GM19467 (cell line): ENCODE measurements at regions not wholly inside any gene's neighbourhood (a gene's known extent, or its start where the extent isn't known, plus 50 kb on each side); places are given as distances from the start of the nearest gene placed in this dataset.

Experiments
- ATAC-seq: cut with Tn5 transposase; IDR thresholded peaks from one replicate; pipeline ENCODE4 v1.9.1; 2021; ENCODE audit warnings: mild to moderate bottlenecking, moderate library complexity; ENCODE audit not compliant: unreplicated experiment

DNA sequence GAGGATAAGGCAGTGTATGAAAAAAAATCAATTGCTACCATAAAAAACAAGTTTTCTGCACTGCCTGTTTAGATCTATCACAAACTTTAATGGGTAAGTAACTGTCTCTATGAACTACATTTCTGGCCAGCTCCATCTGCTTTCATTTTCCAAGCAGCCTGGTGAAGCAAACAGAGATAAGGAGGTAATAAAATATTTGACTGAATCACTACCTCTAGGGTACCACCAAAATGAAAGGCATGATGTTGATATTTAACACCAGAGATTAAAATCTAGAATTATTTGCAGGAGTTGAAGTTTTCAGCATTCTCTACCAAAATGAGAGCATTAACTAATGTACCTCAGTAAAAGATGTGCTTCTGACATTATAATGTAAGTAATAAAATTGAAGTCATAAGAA is 863.5 kb upstream of the MGAT4C start:
- ATAC-seq: no peak

DNA sequence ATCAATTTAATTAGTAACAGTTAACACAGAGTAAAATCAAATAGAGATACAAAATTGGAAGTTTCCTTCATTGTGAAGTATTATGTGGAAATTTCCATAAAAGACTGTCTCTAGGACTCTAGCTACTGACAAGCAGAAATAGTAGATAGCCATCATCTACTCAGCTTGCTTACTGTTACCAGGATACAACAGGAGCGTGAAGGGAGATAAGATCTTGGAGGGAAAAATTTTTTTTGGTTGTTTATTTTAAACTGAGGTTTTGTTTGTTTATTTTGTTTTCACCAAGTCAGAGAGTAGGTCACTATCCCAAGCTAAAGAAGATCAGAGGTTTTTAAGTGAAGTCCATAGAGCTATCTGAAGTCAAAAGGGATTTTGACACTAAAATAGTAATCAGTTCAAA is 861.3 kb upstream of the MGAT4C start:
- no peak for ATAC-seq

DNA sequence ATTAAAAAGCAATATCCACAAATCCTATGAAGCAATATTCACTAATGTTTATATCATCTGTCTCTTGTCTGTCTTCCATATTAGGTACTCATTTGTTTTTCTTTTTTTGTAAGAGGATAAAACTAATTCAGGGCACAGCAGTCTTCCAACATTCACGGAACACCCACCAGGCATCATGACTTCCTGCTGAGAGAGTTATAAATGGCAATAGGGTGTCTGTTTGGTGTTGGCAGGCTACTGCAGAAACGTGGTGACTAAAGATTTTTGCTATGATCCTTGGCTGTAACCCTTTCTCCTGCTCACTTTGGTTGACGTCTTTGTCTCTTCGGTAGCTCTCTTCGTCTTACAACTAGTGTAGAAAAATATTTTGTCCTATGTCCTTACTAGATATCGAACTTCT is 860.6 kb upstream of the MGAT4C start:
- no peak for ATAC-seq

DNA sequence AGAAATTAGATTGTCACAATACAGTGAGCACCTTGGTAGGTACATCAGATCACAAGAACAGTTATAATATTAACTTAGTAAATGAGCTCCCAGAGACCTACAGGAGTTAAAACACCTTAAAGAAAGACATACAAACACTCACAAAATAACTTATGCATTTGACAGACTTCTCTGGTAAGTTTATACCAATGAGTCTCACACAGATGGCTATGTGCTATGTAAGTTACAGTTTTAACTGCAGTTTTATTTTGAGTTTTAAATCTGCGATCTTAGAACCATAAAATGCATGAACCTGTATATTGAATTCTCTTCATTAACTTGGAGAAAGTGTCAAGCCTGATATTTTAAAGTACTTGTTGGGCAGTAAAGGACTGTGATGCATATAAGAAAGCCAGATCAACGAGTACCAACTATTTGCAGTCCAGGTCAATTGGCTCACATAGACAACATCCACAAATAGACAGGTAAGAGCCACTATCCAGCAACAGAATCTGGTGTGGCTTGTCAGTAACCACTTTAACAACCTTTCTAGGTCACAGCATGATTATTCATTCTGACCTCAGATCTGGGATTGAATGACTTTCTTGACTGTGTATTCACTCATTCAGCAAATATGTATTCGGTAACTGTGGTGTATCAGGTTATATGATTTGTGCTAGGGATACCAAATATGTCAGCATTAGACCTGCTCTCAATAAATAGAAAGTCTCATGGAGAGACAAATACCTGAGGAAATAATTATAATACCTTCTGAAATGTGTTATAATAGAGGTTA is 856.6 kb upstream of the MGAT4C start:
- ATAC-seq: no peak

DNA sequence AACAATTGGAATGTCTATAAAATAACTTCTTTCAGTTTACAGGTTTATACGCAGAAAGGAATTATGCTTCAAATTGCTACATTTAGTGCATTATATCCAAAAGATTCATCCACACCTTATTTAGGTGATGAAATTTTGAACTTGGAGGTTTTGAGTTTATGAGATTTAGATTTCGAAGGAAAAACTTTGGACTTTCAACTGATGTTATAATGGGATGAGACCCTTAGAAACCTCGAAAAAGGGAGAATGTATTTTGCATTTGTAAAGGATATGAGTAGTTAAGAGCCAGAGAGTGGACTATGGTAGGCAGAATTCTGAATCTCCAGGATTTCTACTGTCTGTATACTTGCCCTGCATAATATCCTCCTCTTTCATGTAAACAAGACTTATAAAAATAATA is 851.6 kb upstream of the MGAT4C start:
- ATAC-seq: no peak

DNA sequence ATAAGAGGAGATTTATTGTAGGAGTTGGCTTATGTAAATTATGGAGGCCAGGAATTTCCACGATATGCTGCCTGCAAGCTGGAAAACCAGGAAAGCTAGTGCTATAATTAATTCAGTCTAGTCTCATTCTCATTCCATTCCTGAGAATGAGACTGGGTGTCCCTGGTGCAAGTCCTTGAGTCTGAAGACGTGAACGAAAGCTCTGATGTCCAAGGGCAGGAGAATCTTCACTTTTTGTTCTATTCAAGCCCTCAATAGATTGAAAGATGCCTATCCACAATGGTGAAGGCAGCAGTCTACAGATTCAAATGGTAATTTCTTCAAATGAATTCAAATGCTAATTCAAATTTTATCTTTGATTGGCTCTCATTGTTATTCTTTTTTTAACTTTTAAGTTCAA is 851.1 kb upstream of the MGAT4C start:
- no peak for ATAC-seq

DNA sequence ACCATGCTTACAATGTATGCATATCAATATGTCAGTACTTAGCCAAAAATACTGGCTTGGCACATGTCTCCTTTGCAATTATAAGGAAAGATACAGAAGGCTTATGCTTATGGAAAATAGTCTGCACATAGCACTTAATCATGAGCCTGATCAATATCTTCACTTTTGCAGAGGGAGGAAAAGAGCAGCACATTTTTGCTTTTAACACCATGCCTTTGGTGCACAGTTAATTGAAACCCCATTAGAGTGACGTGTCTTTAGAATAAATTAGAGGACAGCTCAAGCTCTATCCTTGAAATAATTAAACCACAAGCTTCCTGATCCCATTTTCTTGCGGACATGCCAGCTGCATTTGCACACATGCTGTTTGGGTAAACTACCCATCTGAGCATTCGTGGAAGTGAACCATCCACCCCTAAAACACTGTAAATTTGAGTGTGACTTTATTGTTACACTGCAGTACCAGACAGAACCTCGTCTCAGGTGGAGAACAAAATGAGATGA is 839.9 kb upstream of the MGAT4C start:
- no peak for ATAC-seq

DNA sequence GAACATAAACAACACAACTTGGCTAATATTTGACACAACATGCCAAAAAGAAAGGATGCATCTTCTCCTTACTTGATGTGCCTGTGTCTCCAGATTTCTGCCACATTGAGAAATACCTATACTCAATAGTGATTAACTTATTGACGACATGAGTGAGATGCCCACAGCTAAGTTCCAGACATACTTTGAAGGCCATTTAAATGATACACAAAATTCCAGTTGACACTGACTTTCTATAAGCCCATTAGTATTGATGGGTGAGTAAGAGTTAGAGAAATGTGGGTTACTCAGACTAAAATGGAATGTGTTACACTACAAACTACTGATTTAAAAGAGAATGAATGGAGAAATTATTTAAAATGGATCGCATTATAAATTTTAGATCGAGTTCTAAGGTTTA is 838.2 kb upstream of the MGAT4C start:
- ATAC-seq: no peak

DNA sequence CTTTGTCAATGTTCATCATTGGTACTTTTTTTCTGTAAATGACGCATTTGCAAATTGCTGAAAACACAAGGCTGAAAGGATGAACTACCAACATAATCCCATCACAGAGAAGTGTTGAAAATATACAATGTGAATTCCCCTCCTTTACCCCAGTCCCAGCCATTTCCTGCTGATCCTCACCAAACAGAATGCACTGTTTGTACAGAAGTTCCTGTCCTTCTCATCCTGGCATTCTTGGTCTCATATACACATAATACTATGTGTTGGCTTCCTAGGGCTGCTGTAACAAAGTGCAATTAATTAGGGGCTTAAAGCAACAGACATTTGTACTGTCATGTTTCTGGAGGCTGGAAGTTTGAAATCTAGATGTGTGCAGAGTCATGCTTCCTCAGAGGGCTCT is 836.2 kb upstream of the MGAT4C start:
- no peak for ATAC-seq

DNA sequence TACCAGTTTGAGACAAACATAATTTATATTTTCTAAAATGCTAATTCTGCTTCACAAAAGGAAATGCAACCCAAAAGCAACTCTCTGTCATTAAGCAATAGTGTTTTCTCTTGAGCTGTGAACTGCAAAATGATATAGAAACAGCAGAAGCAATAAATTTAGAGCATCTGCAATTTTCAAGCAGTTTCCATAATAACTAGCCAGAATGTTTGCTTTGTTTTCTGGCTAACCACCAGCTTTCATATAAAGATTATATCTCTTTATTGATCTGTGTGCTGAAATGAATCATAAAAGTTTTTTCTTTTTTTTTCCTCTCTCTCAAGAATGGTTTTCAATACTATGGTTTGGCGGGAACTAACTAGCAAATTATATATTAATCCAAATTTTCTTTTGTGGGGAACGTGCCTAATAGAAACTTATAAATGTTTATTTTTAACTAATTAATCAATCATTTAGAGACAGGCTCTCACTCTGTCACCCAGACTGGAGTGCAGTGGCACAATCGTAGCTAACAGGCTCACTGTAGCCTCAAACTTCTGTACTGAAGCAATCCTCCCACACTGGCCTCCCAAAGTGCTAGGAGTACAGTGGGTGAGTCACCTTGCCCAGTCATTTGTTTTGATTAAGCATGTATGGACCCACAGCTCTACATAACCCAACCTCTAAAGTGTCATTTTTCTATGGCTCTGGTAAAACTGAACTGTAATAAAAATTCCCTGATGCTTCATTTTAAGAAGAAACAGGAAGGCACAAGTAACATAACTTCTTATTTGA is 830.1 kb upstream of the MGAT4C start:
- no peak for ATAC-seq

DNA sequence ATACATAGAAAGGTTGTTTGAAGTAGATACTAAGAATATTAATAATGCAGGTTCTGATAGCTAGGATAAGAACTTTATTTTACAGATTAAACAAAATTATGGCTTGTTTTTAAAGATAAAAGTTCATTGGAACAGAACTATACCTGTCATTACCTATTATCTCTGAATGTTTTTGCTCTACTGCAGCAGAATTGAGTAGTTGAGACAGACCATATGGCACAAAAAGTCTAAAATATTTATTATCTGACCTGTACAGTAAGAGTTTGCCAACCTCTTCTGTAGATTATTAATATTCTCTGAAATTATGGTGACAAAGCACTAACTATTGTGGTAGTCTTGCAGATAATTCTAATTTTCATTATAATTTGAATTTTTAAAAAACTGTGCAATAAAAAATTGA is 829.1 kb upstream of the MGAT4C start:
- ATAC-seq: no peak

DNA sequence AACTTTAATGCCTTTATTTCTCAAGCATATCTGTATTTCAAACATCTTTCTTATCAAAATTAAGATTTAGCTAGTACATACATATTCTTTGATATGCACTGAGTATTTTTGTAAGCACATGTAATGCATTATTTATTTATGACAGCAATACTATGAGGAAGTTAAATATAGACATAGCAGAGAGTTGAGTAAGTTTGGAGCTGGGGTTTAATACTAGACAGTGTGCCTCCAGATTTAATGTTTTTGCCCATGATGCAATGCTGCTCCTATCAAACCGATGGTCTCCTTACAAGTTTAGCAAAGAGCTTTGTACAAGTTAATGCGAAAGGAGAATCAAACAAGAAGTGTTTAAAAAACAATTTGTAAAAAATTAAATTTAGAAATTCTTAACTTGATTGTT is 826.6 kb upstream of the MGAT4C start:
- no peak for ATAC-seq

DNA sequence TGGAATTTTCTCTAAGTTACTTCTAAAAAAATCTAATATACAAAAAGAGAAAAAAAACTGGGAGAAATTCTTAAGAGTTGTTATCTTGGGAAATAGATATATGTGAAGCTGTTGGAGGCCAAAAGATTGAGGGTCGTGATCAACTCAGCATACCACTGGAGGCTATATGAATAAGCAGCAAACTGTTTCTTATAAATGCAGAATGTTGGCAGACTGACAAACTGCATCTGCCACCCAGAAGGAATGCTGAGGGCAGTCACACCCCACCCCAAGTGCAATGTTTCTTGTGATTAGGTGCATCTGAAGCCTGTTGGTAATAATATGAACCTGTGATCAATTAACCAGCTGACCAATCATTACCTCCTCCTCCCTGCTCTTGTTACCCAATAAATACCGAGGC is 818.6 kb upstream of the MGAT4C start:
- ATAC-seq: no peak

DNA sequence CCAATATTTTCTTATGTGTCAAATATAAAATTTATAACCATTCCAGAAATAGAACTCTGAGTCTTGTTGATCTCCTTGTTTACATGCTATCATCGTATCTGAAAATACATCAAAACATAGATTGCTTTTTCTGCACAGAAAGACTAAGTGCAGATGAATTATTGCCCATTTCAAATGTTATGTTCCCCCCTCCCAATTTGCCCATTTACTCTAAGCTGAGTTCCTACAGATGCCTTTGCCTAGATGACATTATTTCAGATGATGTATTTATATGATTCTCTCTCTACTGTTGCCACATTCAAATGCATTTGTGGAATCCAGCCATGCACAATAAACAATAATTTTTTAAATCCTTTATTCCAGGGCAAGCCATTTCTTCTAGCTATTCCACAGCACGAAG is 810.1 kb upstream of the MGAT4C start:
- ATAC-seq: no peak

DNA sequence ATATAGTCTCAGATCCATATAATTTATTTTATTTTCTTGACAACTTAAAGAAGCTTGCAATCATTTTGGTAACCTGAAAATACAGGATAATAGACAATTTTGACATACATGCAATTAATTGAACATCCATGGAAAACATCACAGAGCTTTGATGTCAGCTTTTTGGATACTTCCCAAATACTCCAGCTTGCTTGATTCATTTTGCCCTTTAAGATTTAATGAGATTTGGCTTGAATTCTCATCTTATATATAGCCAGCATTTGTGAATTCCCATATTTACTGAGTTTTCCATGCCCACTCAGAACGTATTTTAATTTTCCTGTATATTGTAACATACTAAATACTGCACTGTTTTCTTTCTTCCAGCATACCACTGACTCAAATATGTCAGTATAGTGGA is 803.0 kb upstream of the MGAT4C start:
- ATAC-seq: no peak

DNA sequence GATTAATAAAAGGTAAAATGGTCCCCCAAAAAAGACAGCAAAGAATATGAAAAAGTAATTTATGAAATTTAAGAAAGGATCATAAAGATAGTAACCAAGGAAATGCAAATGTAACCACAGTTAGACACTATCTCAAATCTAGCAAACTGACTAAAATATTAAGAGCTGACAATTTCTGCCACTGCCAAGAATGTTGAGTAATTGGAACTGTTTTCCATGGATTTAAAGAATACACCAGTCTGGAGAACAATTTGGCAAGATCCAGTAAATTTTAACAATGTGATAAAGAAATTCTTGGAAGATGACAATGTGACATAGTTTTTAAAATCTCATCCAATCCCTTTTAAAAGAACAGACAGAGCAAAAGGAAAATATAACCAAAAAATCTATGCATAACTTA is 798.0 kb upstream of the MGAT4C start:
- ATAC-seq: no peak

DNA sequence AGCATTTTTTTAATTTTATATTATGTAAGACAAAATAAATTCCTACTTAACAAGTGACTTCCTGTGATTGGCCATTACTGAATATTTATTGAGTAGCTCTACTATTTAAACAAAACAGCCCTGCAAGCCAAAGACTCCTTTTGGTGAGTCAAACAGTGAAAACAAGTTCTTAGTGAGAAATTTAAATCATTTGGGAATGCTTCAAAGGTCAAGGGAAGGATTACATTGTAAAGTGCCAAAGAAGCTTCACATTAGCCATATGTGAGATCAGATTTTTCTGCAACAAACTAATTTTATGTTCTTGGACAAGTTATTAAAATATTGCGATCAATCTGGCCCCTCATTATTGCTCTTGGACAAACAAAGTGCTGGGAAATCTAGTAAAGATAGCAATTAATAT is 795.4 kb upstream of the MGAT4C start:
- ATAC-seq: no peak

DNA sequence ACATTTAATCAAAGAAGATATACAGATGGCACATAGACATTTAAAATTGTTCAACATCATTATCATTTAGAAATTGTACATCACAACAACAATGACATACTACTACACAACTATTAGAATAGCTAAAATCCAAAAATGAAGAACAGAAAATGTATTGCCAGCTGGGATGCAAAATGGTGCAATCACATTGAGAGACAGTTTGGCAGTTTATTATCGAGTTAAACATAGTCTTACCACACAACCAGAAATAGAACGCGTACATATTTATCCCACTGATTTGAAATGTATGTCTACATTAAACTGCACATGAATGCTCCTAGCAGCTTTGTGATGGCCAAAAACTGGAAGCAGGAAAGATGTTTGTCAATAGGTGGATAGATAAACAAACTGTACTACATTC is 791.5 kb upstream of the MGAT4C start:
- ATAC-seq: no peak

DNA sequence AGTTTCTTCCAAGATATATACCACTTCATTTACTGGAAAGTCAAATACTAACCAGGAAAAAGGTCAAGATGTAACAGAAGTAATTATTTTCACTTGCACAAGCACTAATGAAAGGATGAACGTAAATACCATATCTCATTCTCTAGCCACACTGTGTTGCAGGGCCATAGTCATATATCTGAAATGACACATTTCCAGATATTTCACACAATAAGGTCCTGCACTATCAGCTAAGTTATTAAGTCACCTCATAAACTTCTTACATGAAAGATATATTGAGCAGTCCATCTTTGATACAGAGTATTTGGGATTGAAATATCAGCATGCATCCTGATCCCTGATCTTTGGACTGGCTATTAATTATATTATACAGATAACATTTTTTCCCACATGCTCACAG is 783.3 kb upstream of the MGAT4C start:
- ATAC-seq: no peak

DNA sequence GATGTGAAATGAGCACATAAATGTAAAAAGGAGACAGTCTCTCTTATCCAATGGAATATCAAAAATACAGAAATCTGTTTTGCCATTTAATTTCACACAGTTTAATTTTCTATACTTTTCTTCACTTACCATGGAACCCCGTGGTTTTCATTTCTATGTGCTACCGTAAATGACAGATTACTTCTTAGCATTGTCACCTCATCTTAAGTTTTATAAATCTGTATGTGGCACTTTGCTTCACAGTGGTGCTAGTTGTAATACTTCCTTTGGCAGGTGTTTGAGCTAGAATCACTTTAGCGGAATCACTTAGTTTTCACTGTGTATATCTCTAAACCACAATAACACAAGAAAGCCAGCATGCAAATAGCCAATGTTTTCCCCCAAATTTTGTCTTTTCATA is 781.9 kb upstream of the MGAT4C start:
- no peak for ATAC-seq

DNA sequence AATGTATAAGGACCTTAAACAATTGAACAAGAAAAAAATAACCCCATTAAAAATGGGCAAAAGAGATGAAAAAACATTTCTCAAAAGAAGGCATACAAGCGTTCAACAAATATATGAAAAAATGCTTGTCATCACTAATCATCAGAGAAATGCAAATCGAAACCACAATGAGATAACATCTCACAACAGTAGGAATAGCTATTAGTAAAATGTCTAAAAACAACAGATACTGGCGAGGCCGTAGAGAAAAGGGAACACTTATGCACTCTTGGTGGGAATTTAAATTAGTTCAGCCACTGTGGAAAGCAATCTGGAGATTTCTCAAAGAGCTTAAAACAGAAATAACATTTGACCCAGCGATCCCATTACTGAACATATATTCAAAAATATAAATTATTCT is 769.8 kb upstream of the MGAT4C start:
- no peak for ATAC-seq

DNA sequence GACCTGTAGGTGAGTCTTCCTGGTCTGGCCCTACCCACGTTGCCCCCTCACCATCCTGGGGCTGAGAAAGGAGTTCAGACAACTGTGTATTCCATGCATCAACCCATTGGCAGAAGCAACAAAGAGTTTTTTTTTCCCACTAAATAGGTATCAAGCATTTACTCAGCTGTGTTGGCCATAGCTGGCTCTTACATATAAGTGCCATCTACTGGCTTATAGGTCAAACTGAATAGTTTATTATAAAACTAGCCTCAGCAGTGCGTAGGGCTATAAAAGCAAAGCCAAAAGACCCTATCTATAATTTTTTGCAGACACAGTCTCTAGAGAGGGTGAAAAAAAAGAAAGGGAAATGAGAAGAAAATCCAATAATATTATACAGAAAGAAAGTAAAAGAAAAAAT is 765.2 kb upstream of the MGAT4C start:
- no peak for ATAC-seq
